B cell (primary cell): ENCODE measurements at regions not wholly inside any gene's neighbourhood (a gene's known extent, or its start where the extent isn't known, plus 50 kb on each side); places are given as distances from the start of the nearest gene placed in this dataset.

Experiments
- ATAC-seq: fragments of 200-7000 bp; cut with Tn5 transposase; one replicate; pipeline ENCODE4 v1.10.0; 2021; ENCODE audit warnings: low read depth, mild to moderate bottlenecking, moderate number of reproducible peaks, moderate library complexity
- CTCF ChIA-PET: fragments of 350-600 bp; sonication (Branson Sonifier 250); formaldehyde crosslinking; loops from one replicate; lab custom pipeline; 2021; ENCODE audit warnings: antibody characterized with exemption, inconsistent platforms; lab: Charles Lee
- POLR2A ChIA-PET: fragments of 350-600 bp; sonication (Branson Sonifier 250); formaldehyde crosslinking; loops from one replicate; lab custom pipeline; 2021; ENCODE audit warnings: antibody characterized with exemption; lab: Charles Lee
- DNase-seq: peaks from one replicate; pipeline ENCODE4 v3.0.0; 2013
- H2AFZ ChIP-seq: 2 replicates; pipeline ENCODE4 v1.6.1; 2012; ENCODE audit warnings: mild to moderate bottlenecking, low read depth, low read length; ENCODE audit not compliant: insufficient read depth, poor library complexity, severe bottlenecking
- H3K27ac ChIP-seq, 2 donors: 1 replicate in 1 of 2; 2 replicates in 1 of 2; pipeline ENCODE4 v1.5.1; 2012 to 2013; ENCODE audit warnings: low read length in 2 of 2, mild to moderate bottlenecking in 2 of 2, moderate library complexity in 1 of 2
- H3K27me3 ChIP-seq, 4 experiments: fragments of 200-600 bp in 1 of 4; sonication (generic) in 1 of 4; replicated peaks in 1 of 4; 1 replicate in 2 of 4; 2 replicates in 2 of 4; pipeline versions ENCODE4 v1.6.1 to v1.7.0; 2013 to 2016; ENCODE audit warnings: low read length in 3 of 4, mild to moderate bottlenecking in 2 of 4, mixed read lengths in 1 of 4, moderate library complexity in 1 of 4; ENCODE audit not compliant: insufficient read depth in 4 of 4, control insufficient read depth in 3 of 4; ENCODE audit errors: control extremely low read depth in 1 of 4
- H3K36me3 ChIP-seq, 2 experiments: replicated peaks in 1 of 2; 1 replicate in 1 of 2; 2 replicates in 1 of 2; pipeline versions ENCODE4 v1.6.1 to v1.7.1; 2013; ENCODE audit warnings: low read length in 1 of 2; ENCODE audit not compliant: insufficient read depth in 2 of 2, control insufficient read depth in 1 of 2; ENCODE audit errors: control extremely low read depth in 1 of 2, extremely low read depth in 1 of 2
- H3K4me1 ChIP-seq, 2 donors: fragments of 200-600 bp in 1 of 2; sonication (generic) in 1 of 2; 1 replicate in 1 of 2; 2 replicates in 1 of 2; pipeline versions ENCODE4 v1.5.1 to v1.6.1; 2013 to 2017; ENCODE audit warnings: low read length in 2 of 2; ENCODE audit not compliant: control insufficient read depth in 2 of 2, insufficient read depth in 2 of 2
- H3K4me2 ChIP-seq: replicated peaks from 2 replicates; pipeline ENCODE3; 2012; ENCODE audit warnings: mild to moderate bottlenecking, low read depth, low read length; ENCODE audit not compliant: poor library complexity, severe bottlenecking
- H3K4me3 ChIP-seq, 5 experiments: fragments of 200-600 bp in 1 of 5; sonication (generic) in 1 of 5; 1 replicate in 3 of 5; 2 replicates in 2 of 5; pipeline versions ENCODE4 v1.5.1 to v1.7.0; 2011 to 2016; ENCODE audit warnings: low read length in 4 of 5, mild to moderate bottlenecking in 4 of 5, low read depth in 2 of 5, control low read depth in 1 of 5, moderate library complexity in 1 of 5; ENCODE audit not compliant: insufficient read depth in 1 of 5; ENCODE audit errors: control extremely low read depth in 1 of 5, extremely low read depth in 1 of 5
- H3K79me2 ChIP-seq: fragments of 200-600 bp; sonication (generic); one replicate; pipeline ENCODE4 v1.6.0; 2016; ENCODE audit warnings: low read length; ENCODE audit not compliant: control insufficient read depth, insufficient read depth
- H3K9ac ChIP-seq: fragments of 200-600 bp; sonication (generic); 2 replicates; pipeline ENCODE4 v1.6.1; 2017; ENCODE audit warnings: mild to moderate bottlenecking, low read length, moderate library complexity
- H3K9me3 ChIP-seq, 3 donors: one replicate each; pipeline versions ENCODE4 v1.6.1 to v1.7.1; 2013; ENCODE audit warnings: low read length in 2 of 3; ENCODE audit not compliant: control insufficient read depth in 2 of 3, insufficient read depth in 1 of 3; ENCODE audit errors: control extremely low read depth in 1 of 3
- H4K20me1 ChIP-seq: 2 replicates; pipeline ENCODE4 v1.6.0; 2012; ENCODE audit warnings: mild to moderate bottlenecking, low read length; ENCODE audit not compliant: insufficient read depth, control insufficient read depth, poor library complexity, severe bottlenecking
- H3K27ac Mint-ChIP-seq: one replicate; pipeline ENCODE4 v1.8.0; 2021; ENCODE audit warnings: mixed read lengths
- H3K27me3 Mint-ChIP-seq: one replicate; pipeline ENCODE4 v1.8.0; 2021; ENCODE audit warnings: mixed read lengths
- H3K4me1 Mint-ChIP-seq: one replicate; pipeline ENCODE4 v1.8.0; 2021; ENCODE audit warnings: mixed read lengths
- H3K4me3 Mint-ChIP-seq: one replicate; pipeline ENCODE4 v1.8.0; 2021; ENCODE audit warnings: mixed read lengths
- H3K9me3 Mint-ChIP-seq: one replicate; pipeline ENCODE4 v1.8.0; 2022; ENCODE audit warnings: mixed read lengths; ENCODE audit not compliant: insufficient read depth
- EZH2 ChIP-seq: IDR thresholded peaks from 2 replicates; pipeline ENCODE4 v1.6.1; 2012; ENCODE audit warnings: borderline replicate concordance, low read depth, mild to moderate bottlenecking, moderate library complexity, low read length; ENCODE audit not compliant: insufficient read depth, poor library complexity, severe bottlenecking
- WGBS: methylation state at CpG from one replicate; pipeline ENCODE4 v1.1.5; 2013; ENCODE audit warnings: missing lambda C conversion rate; ENCODE audit not compliant: insufficient coverage; 5-methylcytosine and 5-hydroxymethylcytosine counted together
- intact Hi-C: fragments of 100-400 bp; cut with micrococcal nuclease; formaldehyde crosslinking; loops from one replicate; pipeline ENCODE4 v1.10.0; 2022
- TF ChIP-seq, protein P1 (sequence below): fragments of 200-600 bp; IDR thresholded peaks from one replicate; pipeline ENCODE4 v1.8.0; 2022; ENCODE audit warnings: antibody characterized with exemption, mild to moderate bottlenecking

DNA sequence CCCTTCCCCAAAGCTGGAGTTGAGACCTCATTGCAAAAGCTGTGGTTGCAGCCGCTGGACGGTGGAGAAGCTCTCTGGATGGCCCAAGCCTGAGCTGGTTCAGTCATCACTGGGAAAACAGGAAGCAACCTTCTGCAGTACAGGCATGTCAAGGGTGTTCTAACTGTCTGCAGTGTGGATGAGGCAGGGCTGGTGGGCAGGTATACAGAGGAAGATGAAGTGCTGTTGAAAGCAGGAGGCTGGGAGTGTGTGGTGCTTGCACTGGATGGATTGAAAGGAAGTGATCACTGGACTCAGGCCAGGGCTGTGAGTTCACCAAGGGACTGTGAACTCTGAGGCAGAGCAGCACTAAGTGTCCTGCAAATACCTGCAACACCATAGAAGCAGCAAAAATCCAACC is 89.0 kb upstream of the NOX3 start:
- Histone ChIP-seq H3K27ac (no peak overlapping the region), H4K20me1 (no peaks in the 10 kb centered on the region), H3K4me2 (no peak overlapping the region), H3K27me3 (no peaks in the 10 kb centered on the region), H3K4me3 (no peak overlapping the region), H3K4me1 (no peaks in the 10 kb centered on the region), H3K9me3 (no peaks in the 10 kb centered on the region), H3K9ac (no peak overlapping the region), H3K36me3 (no peaks in the 10 kb centered on the region), H2AFZ (no peak overlapping the region), H3K79me2 (no peaks in the 10 kb centered on the region)
- TF ChIP-seq, protein P1, sequence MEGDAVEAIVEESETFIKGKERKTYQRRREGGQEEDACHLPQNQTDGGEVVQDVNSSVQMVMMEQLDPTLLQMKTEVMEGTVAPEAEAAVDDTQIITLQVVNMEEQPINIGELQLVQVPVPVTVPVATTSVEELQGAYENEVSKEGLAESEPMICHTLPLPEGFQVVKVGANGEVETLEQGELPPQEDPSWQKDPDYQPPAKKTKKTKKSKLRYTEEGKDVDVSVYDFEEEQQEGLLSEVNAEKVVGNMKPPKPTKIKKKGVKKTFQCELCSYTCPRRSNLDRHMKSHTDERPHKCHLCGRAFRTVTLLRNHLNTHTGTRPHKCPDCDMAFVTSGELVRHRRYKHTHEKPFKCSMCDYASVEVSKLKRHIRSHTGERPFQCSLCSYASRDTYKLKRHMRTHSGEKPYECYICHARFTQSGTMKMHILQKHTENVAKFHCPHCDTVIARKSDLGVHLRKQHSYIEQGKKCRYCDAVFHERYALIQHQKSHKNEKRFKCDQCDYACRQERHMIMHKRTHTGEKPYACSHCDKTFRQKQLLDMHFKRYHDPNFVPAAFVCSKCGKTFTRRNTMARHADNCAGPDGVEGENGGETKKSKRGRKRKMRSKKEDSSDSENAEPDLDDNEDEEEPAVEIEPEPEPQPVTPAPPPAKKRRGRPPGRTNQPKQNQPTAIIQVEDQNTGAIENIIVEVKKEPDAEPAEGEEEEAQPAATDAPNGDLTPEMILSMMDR: no peak
- no peak for TF ChIP-seq EZH2
- WGBS: 80% methylated on average over 1 of the region's 2 CpGs
- intact Hi-C loops: no loop called here
- Mint-ChIP-seq H3K9me3 (no peaks in the 10 kb centered on the region), H3K27me3 (no peaks in the 10 kb centered on the region), H3K4me1 (no peaks in the 10 kb centered on the region), H3K4me3 (no peak overlapping the region), H3K27ac (no peak overlapping the region)
- ChIA-PET POLR2A (no interaction called here), CTCF (no interaction called here)
- ATAC-seq (no peak), DNase-seq (no peak)

GRCh38 chr6:155543166-155543847 is 87.7 kb upstream of the NOX3 start:
- Mint-ChIP-seq H3K4me1 (no peaks in the 10 kb centered on the region), H3K27me3 (no peaks in the 10 kb centered on the region), H3K4me3 (no peak overlapping the region), H3K27ac (no peak overlapping the region), H3K9me3 (no peaks in the 10 kb centered on the region)
- Histone ChIP-seq H3K4me2 (no peak overlapping the region), H3K27ac (no peak overlapping the region), H3K4me3 (no peak overlapping the region), H3K36me3 (no peaks in the 10 kb centered on the region), H2AFZ (no peak overlapping the region), H3K9ac (no peak overlapping the region), H4K20me1 (no peaks in the 10 kb centered on the region), H3K27me3 (no peaks in the 10 kb centered on the region), H3K9me3 (no peaks in the 10 kb centered on the region), H3K4me1 (no peaks in the 10 kb centered on the region), H3K79me2 (no peaks in the 10 kb centered on the region)
- DNase-seq (no peak), ATAC-seq (no peak)
- POLR2A ChIA-PET: no interaction called here
- intact Hi-C loops: no loop called here
- CTCF ChIA-PET: interaction anchor here (0.6 kb wide), 1 partner anchor 227 kb away, joined by 5 read pairs; no protein-coding TSS in a partner anchor
- TF ChIP-seq EZH2: no peak
- TF ChIP-seq, protein P1: no peak
- WGBS: 0% methylated on average over 2 of the region's 6 CpGs
